Activated CD4-positive, alpha-beta T cell treated with anti-CD3 and anti-CD28 coated beads, Interleukin-2, amount 50 U/mL, for 4 hours (primary cell): ENCODE measurements at regions not wholly inside any gene's neighbourhood (a gene's known extent, or its start where the extent isn't known, plus 50 kb on each side); places are given as distances from the start of the nearest gene placed in this dataset.
"Not testable (repeated sequence)": the region's sequence is repeated elsewhere in the genome, so short reads cannot be mapped to it uniquely, and the experiment has no call there.

Experiments
- DNase-seq, 2 experiments: peaks; one replicate each; pipeline ENCODE4 v3.0.0-alpha.2; 2020

DNA sequence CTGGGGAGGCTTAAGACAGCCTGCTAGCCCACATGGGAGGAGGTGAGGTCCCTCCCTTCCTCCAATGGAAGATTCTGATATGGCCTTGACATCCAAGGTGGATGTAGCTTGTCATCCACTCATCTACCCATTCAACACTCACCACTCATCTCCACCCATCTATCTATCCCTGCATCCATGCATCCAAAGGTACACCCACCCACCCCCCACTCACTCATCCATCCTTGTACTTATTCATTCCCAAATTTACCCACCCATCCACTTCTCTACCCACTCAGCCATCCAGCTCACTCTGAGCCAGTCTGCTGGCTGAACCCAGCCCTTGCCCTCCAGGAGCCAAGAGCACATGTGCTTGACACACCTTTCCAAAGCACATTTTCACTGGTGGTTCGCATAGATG is 189.7 kb downstream of the TLE3 start:
- no peak for DNase-seq

DNA sequence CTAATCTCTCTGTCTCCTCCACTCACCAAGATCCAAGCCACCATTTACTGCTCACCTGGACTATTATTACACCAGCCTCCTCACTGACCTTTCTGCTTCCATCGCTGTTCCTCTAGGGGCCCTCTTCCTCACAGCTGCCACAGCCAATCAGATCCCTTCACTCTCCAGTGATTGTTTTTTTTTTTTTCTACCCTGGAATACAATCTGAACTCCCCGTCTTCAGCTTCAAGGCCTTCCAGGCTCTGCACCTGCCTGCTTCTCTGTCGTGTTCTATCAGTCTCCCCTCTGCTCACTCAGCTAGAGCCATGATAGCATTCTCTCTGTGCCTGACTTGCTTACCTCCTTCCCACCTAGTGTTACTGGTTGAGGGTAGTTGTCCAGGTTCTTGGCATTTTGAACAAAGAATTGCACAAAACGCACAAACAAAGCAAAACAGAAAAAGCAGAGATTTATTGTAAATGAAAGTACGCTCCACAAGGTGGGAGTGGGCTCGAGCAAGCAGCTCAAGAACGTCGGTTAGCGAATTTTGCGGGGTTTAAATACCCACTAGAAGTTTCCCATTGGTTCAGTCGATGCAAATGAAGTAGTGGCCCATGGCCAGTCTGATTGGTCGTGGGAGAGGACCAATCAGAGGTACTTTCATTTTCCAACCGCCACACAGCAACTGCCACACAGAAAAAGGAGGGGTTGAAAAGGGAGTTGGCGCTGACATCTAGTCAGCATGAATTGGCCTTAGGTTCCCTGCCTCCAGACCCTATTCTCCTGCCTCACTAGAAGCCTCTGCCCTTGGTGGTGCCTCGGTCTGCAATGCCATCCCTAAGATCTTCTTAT is 188.9 kb downstream of the TLE3 start:
- no peak for DNase-seq

DNA sequence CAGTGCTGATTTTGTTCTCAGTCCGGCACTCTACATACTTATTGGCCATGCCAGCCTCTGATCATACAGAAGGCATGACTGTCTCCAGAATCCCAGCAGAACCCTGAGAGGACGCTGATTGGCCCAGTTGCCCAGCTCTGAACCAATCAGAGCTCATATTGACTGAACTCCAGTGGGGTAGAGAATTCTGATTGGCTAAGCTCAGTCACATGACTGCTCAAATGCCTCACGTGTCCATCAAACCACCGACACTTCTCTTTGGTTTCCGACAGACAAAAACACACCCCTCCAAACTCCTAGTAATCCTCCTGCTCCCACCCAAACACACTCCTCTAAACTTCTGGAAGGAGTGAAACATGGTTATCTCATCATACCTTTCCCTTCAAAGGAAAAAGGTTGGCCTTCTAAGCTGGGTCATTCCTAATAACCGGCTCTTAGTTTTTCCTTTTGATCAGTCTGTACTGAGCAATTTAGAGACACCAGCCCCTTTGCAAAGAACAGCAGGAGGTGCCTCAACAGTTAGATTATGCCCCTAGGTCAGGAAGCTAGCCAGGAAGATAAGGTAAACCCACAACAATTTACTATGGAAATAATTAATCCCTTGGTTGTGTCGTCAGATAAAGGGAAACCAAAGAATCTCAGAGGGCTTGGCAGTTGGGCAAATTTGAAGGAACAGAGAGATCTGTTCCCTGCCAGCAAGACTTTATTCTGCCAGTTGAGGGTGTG is 187.8 kb downstream of the TLE3 start:
- DNase-seq = no peak

DNA sequence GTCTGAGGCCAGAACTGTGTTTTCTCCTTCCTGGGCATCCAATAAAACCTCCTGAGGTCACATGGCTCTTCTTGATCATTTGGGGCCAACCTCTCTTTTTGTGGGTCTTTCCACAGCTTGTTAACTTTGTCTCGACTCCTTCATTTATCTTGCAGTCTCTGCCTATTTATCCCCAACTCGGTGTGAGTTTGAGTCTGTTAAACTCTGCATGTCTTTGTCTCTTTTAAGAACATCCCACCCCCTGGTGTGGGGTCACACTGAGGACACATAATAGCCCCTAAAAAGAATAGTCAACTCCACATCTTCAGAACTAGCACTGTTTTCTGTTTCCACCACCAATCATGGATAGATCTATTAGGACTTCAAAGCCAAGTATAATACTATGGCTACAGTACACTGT is 187.2 kb downstream of the TLE3 start:
- DNase-seq = no peak

DNA sequence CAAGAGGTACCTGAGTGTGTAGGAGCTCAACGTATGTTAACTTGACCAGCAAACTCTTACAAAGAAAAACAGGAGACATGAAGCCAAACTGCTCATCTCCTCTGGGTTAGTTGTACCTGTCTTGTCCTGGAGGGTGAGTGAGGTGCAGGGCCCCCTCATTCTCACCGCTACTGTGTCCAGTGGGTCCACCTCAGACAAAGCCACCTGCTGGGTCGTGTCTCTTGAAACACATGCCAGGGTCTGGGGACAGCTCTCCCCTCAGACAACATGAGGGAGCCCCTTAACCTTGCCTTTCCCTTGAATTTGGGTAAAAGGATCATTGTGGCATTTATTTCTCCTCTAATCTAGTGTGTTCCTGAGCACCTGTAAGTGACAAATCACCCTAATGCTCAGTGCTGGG is 185.6 kb downstream of the TLE3 start:
- DNase-seq = no peak

DNA sequence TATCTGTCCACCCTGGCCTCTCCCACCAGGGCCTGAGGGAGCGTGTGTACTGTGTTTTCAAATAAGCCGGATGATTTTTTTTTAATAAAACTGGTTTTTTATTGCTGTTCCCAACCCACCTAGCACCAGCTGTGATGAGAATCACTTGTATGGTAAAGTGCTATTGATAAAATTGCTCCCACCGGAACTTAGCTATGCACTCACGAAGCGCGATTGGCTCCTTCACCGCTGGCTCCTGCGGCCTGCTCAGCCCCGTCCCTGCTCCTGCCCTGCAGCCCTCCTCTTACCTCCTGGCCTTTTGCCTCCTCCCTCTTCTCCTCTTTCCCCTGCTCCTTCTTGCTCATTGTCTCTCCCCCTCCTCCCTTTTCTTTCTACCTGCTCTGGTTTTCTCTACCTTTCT is 183.7 kb downstream of the TLE3 start:
- DNase-seq = no peak

DNA sequence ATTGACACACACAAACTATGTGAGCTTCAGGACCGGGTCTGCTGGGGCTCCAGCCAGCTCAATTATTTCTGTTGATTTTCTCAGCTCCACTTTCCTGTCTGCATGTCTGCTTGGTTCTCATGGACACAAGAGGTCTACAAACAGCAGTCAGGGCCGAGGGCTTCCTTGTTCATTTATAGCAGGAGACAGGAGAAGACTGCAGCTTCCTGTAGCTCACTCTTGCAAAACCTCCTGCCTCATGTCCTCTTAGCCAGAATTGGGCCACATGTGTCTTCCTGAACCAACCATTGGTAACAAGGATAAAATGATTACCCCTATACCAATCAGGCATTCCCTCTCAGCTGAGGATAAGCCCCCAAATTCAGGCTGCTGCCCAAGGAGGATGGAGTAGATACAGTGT is 182.8 kb downstream of the TLE3 start:
- DNase-seq = no peak

DNA sequence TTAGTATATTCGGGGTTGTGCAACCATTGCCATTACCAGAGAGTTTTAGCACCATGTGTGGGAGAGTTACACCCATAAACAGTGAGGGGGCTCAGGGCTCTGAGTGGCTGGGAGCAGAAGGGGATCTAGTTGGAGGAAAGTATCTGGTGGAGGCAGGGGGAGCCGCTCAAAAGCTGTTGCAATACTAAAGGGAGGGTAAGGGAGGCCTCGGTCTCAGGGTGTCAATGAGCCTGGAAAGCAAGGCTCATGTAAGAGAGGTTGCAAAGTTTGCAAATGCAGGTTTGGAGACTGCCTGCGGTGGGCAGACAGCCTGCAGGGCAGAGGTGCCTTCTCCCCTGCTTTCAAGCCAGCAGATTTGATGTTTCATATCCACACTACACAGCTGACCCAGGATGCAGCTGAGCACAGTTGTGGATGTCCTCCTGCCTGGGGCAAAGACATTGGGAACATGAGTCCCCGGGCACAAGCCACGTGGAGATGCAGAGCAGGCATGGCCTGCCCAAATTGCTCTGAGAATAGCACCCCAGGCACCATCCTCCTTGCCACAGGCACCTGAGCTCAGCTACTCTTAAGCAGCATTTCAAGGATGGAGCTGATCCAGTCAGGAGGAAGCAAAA is 181.4 kb downstream of the TLE3 start:
- DNase-seq = no peak

DNA sequence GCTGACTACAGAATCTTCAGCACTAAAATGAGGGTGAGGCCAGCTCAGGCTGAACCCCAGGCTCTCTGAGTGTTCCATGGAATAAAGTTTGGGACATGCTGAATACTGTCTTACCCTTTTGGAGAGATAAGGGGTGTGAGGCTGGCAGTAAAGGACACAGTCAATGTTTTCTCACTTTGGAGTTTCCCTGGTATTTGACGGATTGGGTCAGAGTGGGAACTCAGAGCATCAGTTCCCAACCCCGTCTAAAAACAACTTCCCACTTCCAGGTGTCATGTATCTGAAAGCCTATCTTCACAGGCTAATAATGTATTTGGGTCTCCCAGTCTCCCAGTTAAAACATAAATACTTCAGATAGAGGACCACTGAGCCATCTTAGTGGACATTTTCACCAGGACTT is 180.7 kb downstream of the TLE3 start:
- DNase-seq = no peak

DNA sequence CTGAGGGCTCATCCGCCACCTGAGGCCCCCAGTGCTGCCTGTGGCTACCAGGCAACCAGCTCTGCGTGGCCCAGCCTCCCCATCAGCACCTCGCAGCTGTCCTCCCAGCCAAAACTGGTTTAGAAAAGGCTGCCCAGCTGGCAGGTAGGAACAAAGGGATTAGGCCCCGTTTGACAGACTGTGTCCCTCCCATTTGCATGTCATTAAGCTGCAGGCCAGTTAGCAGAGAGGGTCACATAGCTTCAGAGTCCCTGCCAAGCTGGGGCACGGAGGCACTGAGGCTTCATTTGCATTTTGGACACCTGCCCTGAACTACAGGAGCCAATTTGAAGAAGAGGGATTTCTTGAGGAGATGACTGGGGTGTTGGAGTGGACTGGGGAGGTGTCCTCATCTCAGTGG is 177.9 kb downstream of the TLE3 start:
- no peak for DNase-seq

DNA sequence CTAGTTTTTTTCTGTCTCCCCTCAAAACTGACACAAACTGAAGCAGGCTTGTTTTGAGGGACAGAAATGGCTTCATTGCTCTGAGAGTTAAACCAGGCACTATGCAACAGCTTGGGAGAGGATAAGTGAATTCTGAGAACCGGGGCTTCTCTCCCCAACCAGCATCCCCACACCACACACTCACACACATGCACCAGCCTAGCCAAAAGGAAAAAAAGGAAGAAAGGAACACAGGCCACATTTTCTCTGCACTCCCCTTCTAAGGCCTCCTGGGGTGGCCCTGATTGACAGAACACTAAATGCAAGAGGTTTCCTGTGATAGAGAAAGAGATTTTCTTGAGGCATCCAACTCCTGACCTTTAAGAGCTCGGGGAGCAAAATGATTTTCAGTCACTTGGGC is 177.5 kb downstream of the TLE3 start:
- DNase-seq = no peak

DNA sequence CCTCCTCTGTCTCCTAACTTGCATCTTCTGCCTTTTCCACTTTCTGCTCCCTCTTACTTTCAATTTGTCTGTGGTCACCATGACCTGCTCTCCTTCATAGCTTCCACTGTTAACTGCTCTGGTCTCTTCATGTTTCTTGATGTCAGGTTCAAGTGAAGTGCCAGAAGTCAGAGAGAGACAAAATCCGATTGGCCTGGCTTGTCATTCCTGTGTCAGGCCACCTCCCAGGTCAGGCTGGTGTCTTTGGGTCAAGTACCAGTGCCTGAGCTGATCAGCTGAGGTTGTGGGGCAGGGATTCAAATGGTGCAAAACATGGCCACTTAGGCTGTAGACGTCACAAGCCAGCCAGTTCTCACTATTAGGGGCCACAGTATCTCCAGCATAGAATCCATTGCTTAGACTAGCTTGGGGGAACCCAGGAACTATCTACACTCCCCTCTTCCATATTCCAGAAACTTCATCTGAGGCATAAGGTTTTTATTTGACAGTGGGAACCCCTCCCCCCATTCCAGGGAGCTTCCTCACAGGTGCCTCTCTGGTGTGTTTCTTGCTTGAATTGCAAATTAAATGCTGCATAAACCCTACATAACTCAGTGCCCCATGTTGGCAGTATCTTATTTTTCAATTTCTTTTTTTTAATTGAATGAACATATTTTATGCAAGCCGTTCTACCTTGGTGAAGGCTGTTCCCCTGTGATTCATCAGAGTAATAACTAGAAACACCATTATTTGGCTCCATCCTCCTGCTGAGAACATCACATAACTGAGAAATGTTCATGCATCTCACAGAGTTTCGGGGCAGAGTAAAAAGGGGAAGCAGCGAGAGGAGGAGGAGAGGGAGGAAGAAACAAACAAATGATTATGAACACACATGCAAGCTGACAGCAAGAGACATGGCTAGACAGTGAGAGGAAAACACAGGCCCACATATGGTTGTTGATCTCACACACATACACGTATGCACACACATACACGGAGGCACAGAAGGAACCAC is 175.8 kb downstream of the TLE3 start:
- DNase-seq = no peak

DNA sequence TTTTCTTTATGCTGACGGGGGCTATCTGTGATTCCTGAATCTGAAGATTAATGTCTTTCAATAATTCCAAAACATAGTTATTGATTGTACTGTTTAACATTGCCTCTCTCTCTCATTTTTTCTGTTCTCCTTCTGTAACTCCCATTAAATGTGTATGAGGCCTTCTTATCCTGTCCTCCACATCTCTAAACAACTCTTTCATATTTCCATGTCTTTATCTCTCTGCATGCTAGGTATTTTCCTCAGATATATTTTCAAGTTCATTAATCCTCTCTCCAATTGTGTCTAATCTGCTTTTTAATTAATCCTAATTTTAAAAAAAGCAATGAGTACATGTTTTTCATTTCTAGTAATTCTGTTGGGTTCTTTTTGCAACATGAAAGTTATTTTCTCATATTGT is 173.2 kb downstream of the TLE3 start:
- no peak for DNase-seq

DNA sequence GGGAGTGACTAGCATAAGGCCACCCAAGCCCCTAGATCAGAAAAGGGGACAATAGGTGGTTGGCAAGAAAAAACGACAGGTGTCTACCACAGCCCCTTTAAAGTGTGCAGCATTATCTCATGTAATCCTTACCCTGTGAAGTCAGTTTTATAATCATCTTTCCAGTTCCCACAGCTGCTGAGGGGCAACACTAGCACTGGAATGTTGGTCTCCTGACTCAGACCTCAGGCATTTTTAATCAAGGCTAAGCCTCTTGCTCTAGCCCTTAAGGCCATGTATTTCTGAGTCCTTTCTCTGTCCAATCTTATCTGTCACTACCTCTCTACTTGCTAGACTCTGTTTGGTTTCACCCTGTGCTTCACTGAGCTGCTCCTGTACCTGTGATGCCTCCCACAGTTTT is 171.7 kb downstream of the TLE3 start:
- DNase-seq = no peak

DNA sequence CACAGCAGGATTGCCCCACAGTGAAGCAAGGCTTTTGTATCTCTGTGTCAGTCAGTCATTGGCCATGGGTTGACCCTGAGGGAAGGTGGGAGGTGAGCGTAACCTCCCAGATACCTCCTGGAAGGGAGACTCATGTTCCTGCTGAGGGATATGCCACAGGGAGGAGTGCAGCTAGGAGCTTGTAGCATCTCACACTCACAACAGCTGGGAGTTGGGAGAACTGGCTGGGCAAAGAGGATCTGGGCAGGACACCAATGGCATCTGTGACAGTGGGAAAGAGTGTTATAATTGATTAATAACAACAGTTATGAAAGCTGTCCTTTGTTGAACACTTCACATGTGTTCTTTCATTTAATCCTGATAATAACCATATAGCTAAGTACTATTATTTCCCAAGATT is 171.0 kb downstream of the TLE3 start:
- DNase-seq = no peak

DNA sequence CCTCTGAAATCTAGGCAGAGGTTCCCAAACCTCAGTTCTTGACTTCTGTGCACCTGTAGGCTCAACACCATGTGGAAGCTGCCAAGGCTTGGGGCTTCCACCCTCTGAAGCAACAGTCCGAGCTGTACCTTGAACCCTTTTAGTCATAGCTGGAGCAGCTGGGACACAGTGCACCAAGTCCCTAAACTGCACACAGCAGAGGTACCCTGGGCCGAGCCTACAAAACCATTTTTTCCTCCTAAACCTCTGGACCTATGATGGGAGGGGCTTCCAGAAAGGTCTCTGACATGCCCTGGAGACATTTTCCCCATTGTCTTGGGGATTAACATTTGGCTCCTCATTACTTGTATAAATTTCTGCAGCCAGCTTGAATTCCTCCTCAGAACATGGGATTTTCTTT is 168.8 kb downstream of the TLE3 start:
- DNase-seq = not testable (repeated sequence)

DNA sequence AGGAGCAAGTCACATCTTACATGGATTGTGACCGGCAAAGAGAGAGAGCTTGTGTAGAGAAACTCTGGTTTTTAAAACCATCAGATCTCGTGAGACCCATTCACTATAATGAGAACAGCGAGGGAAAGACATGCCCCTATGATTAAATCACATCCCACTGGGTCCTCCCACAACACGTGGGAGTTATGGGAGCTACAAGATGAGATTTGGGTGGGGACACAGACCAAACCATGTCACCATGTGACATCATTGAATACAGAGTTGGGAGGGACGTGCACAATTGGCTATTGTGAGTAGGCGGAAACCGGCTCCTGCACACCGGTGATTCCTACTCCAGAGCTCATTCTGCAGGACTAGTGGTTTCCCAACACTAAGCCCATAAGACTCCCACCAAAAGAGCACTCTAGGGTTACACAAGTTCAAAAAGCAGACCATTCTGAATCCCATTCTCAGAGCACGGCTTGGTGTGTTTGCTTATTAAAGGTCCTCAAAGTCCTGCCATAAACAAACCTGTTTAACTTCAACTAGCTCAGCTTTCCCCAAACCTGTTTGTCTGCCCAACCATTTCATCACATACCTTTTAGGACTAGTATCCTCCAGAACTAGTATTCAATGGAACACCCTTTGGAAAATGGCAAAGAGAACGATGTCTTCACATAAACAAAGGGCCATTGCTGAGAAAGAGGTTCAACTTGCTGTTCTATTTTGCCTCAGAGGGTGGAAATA is 167.6 kb downstream of the TLE3 start:
- no peak for DNase-seq

DNA sequence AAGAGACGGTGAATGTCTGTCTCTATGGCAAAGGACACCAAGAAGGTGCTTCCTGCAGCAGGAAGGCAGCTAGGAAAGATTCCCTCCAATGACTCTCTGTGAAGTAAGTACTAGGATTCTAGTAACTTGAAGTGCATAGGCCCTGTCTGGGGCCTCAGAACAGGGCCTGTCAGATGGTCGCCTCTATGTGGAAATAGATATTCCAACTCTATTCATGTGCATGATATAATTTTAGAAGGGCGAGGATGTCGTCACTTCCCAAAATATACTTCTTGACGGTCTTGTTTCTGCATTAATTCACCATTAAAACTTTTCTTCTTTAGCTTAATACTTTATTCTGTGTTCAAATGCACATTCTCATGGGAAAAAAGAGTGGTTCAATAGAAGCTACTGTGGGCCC is 167.0 kb downstream of the TLE3 start:
- no peak for DNase-seq

DNA sequence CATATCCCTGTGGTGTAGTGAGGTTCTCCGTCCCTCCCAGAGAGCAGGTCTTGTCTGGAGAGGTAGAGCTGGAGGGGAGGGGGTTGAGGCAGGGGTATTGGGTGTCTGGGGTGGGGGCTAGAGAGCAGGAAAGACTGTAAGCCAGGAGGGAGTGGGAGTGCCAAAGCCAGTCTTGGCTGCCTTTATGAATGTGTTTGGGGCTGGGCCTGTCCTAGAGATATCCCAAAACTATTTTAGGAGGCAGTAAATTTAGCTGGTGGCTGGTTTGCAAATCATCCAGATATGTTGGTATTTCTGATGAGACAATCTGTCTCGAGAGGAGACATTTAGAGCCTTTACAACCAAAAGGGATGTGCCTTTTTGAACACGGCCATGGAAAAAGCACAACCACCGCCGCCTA is 166.6 kb downstream of the TLE3 start:
- DNase-seq = no peak

DNA sequence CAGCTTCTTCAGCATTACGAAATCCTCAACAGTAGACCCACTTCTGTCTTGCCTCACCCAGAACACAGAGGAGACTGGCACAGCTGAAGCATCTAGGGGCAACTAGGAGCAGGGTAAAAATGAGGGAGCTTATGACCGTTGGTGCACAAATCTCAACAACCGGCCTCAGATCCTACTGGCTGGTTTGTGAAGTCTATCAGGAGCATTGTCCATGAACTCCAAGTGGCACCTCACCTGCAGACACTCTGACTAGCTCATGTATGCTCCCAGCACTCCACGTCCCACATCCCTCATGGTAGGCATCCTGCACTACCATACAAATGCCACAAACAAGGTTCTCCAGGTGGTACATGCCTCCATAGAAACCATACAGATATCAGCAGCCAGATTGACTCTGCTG is 163.1 kb downstream of the TLE3 start:
- no peak for DNase-seq

DNA sequence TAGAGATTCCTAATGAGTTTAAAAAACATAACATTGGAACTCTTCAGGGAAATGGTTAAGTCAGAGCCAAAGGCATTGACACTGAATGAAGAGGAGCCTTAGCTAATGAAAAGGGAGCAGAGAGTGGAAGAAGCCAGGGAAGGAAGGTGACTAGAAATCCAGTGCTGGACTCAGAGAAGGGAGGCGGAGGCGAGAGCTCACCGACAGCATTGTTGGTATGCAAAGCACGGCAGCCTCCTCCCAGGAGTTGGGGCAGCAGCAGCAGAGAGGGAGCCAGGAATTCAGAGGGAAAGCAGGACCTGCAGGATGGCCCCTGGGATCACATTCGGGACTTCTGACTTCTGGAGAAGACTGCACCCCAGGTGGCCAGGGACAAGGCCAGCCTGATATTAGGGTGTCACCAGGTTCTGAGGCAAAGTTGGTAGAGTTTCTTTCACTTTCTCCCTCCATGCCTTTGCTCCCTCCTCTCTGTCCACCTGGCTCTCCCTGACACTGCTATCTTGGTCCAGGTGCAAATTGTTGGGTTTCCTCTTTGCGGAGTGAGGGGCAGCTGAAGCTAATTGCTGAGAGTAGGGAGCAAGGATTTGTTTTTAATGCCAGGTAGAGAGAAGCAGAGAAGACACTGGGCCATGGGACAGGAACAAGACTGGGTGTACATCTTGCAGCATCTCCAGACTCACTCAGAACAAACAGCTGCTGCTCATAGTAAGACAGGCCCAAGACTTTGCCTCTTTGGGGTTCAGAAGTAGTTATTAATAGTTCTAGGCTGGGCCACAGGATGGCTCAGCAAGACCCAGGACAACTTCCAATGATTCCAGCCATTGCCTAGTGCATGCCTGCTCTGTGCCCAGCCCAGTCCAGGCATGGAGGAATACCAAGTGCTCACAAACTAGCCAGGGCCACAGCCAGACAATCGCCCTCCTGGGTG is 157.9 kb downstream of the TLE3 start:
- no peak for DNase-seq
